H1 (cell line): ENCODE measurements at regions not wholly inside any gene's neighbourhood (a gene's known extent, or its start where the extent isn't known, plus 50 kb on each side); places are given as distances from the start of the nearest gene placed in this dataset.

Source experiments
- CBX8 ChIP-seq: fragments of 300-800, 300-1000 bp; sonication (generic); IDR thresholded peaks from 2 replicates; pipeline ENCODE4 v1.7.1; 2016; ENCODE audit warnings: low read depth, low read length, borderline replicate concordance
- CREB1 ChIP-seq: IDR thresholded peaks from 2 replicates; pipeline ENCODE4 v1.6.1; 2012; ENCODE audit warnings: inconsistent platforms
- JUN ChIP-seq: IDR thresholded peaks from 2 replicates; pipeline ENCODE4 v1.6.1; 2011; ENCODE audit warnings: low read depth, mild to moderate bottlenecking, improper control_type of control experiment, low read length
- POLR2AphosphoS5 ChIP-seq: IDR thresholded peaks from 2 replicates; pipeline ENCODE4 v1.6.1; 2011; ENCODE audit warnings: low read depth, low read length
- SIN3A ChIP-seq, 2 experiments: IDR thresholded peaks in 1 of 2; conservative IDR thresholded peaks in 1 of 2; 2 replicates each; pipeline ENCODE4 v1.6.1; 2011 to 2012; ENCODE audit warnings: low read length in 2 of 2, improper control_type of control experiment in 1 of 2, low read depth in 1 of 2, mild to moderate bottlenecking in 1 of 2
- TF ChIP-seq, protein P1 (sequence below), 3 experiments: IDR thresholded peaks; 1 replicate in 2 of 3; 2 replicates in 1 of 3; pipeline versions ENCODE4 v1.5.1 to v1.6.1; 2011; ENCODE audit warnings: low read length in 3 of 3, mild to moderate bottlenecking in 3 of 3, inconsistent platforms in 2 of 3, low read depth in 1 of 3, moderate library complexity in 1 of 3; ENCODE audit not compliant: insufficient read depth in 1 of 3; ENCODE audit errors: control extremely low read depth in 1 of 3
- TF ChIP-seq, protein P2 (sequence below): IDR thresholded peaks from 2 replicates; pipeline ENCODE4 v1.6.1; 2011; ENCODE audit warnings: low read depth, mild to moderate bottlenecking, low read length; ENCODE audit not compliant: insufficient read depth

DNA sequence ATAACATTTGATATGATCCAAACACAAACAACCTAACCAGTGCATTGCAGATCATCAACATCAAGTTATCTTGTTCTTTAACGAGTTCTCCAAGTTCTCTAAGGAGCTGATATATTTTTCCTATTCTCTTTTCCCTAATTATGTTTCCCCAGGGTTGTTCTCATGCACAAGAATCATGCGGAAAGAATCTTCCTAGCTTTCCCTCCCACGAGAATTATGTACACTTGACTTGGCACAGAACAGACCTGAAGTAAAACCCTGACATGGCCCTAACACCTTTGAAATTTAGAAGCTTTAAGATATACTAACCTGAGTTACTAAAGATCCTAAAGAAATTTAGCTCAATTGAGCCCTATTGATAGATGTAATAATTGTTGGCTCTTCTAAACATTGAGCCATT lies 110.7 kb upstream of the FST start:
- TF ChIP-seq POLR2AphosphoS5, result no peak
- TF ChIP-seq, protein P1, sequence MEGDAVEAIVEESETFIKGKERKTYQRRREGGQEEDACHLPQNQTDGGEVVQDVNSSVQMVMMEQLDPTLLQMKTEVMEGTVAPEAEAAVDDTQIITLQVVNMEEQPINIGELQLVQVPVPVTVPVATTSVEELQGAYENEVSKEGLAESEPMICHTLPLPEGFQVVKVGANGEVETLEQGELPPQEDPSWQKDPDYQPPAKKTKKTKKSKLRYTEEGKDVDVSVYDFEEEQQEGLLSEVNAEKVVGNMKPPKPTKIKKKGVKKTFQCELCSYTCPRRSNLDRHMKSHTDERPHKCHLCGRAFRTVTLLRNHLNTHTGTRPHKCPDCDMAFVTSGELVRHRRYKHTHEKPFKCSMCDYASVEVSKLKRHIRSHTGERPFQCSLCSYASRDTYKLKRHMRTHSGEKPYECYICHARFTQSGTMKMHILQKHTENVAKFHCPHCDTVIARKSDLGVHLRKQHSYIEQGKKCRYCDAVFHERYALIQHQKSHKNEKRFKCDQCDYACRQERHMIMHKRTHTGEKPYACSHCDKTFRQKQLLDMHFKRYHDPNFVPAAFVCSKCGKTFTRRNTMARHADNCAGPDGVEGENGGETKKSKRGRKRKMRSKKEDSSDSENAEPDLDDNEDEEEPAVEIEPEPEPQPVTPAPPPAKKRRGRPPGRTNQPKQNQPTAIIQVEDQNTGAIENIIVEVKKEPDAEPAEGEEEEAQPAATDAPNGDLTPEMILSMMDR (IDR thresholded peaks at IDR 0.05; ENCODE audit: control extremely low read depth in 1 of 3, insufficient read depth in 1 of 3, low read depth in 1 of 3, low read length in 3 of 3), result no peak
- no peak for TF ChIP-seq SIN3A (conservative IDR thresholded peaks at IDR 0.05 in 1 of 2, IDR thresholded peaks at IDR 0.05 in 1 of 2; ENCODE audit: low read depth in 1 of 2, low read length in 2 of 2)
- TF ChIP-seq JUN, result no peak
- no peak for TF ChIP-seq CBX8
- TF ChIP-seq, protein P2, sequence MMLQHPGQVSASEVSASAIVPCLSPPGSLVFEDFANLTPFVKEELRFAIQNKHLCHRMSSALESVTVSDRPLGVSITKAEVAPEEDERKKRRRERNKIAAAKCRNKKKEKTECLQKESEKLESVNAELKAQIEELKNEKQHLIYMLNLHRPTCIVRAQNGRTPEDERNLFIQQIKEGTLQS, result no peak
- no peak for TF ChIP-seq CREB1
